Peyer's patch (tissue), 4 donors: ENCODE measurements at regions not wholly inside any gene's neighbourhood (a gene's known extent, or its start where the extent isn't known, plus 50 kb on each side); places are given as distances from the start of the nearest gene placed in this dataset.

Source experiments
- CTCF ChIP-seq, 6 experiments: fragments of 450-650 bp in 4 of 6; fragments of 200-600 bp in 2 of 6; sonication (generic) in 1 of 6; IDR thresholded peaks; one replicate each; pipeline ENCODE4 v1.5.1; 2017 to 2019; ENCODE audit warnings: antibody characterized with exemption in 6 of 6, mild to moderate bottlenecking in 3 of 6, moderate library complexity in 1 of 6
- POLR2A ChIP-seq, 2 donors: fragments of 450-650 bp; IDR thresholded peaks; one replicate each; pipeline ENCODE4 v1.5.1; 2017; ENCODE audit warnings: antibody characterized with exemption in 2 of 2, mild to moderate bottlenecking in 2 of 2, moderate library complexity in 2 of 2

- TF ChIP-seq CTCF (IDR thresholded peaks at IDR 0.05) (no peak), POLR2A (IDR thresholded peaks at IDR 0.05) (no peak)
Measured at GRCh38 chr1:11413986-11414391, 65.0 kb upstream of the DISP3 start.
